A204.1 (cell line): ENCODE measurements at regions not wholly inside any gene's neighbourhood (a gene's known extent, or its start where the extent isn't known, plus 50 kb on each side); places are given as distances from the start of the nearest gene placed in this dataset.

Experiments used
- FAIRE-seq: peaks from 2 replicates; lab custom pipeline; 2012; peaks lifted over from hg19 to GRCh38; lab: Jason Lieb, UNC

- FAIRE-seq = no peak
Observed at GRCh38 chr9:94159069-94159939, 75.0 kb downstream of the PTPDC1 start.

- FAIRE-seq = no peak
Observed at GRCh38 chr9:94160594-94161501, 76.6 kb downstream of the PTPDC1 start.

- no peak for FAIRE-seq
Observed at GRCh38 chr9:94161673-94162072, 77.4 kb downstream of the PTPDC1 start.

- no peak for FAIRE-seq
Observed at GRCh38 chr9:94164806-94165549, 80.7 kb downstream of the PTPDC1 start.

GRCh38 chr9:94165592-94166235, 81.5 kb downstream of the PTPDC1 start:
- peak; percentile 84 for FAIRE-seq

GRCh38 chr9:94166236-94166975, 82.1 kb downstream of the PTPDC1 start:
- peak; percentile 35 for FAIRE-seq

- FAIRE-seq = no peak
Observed at GRCh38 chr9:94166976-94167346, 82.7 kb downstream of the PTPDC1 start.

GRCh38 chr9:94167376-94167890, 83.2 kb downstream of the PTPDC1 start:
- peak; percentile 25 for FAIRE-seq

- FAIRE-seq = no peak
Observed at GRCh38 chr9:94168203-94169000, 84.1 kb downstream of the PTPDC1 start.

- FAIRE-seq = no peak
Observed at GRCh38 chr9:94169968-94170367, 85.7 kb downstream of the PTPDC1 start.

GRCh38 chr9:94173632-94174031, 85.5 kb upstream of the ZNF169 start:
- no peak for FAIRE-seq

- FAIRE-seq = no peak
Observed at GRCh38 chr9:94174164-94174563, 84.9 kb upstream of the ZNF169 start.

- no peak for FAIRE-seq
Observed at GRCh38 chr9:94175669-94176068, 83.4 kb upstream of the ZNF169 start.

- no peak for FAIRE-seq
Observed at GRCh38 chr9:94176608-94177007, 82.5 kb upstream of the ZNF169 start.

GRCh38 chr9:94178927-94179326, 80.2 kb upstream of the ZNF169 start:
- FAIRE-seq = no peak

GRCh38 chr9:94181408-94182181, 77.5 kb upstream of the ZNF169 start:
- FAIRE-seq = no peak

GRCh38 chr9:94182532-94182931, 76.6 kb upstream of the ZNF169 start:
- no peak for FAIRE-seq

- no peak for FAIRE-seq
Observed at GRCh38 chr9:94183240-94183999, 75.7 kb upstream of the ZNF169 start.

- no peak for FAIRE-seq
Observed at GRCh38 chr9:94188246-94188645, 70.9 kb upstream of the ZNF169 start.
